PC-3 (cell line): ENCODE measurements at regions not wholly inside any gene's neighbourhood (a gene's known extent, or its start where the extent isn't known, plus 50 kb on each side); places are given as distances from the start of the nearest gene placed in this dataset.

Experiments
- ATAC-seq: fragments of 200-7000 bp; cut with Tn5 transposase; 2 replicates; pipeline ENCODE4 v1.9.1; 2020; ENCODE audit warnings: mild to moderate bottlenecking, moderate library complexity
- BruUV-seq: library from RNA; stranded (reverse); fragments of 400-500 nt; replicated peaks from 2 replicates; lab custom pipeline; 2021; lab: Mats Ljungman, UMichigan
- CTCF ChIA-PET: fragments of 300-600 bp; sonication (Branson Sonifier 250); formaldehyde crosslinking; loops from one replicate; lab custom pipeline; 2022; ENCODE audit warnings: antibody characterized with exemption; lab: Charles Lee
- POLR2A ChIA-PET: fragments of 300-600 bp; sonication (Branson Sonifier 250); formaldehyde crosslinking; loops from one replicate; lab custom pipeline; 2022; ENCODE audit warnings: antibody characterized with exemption; ENCODE audit not compliant: unreplicated experiment; lab: Charles Lee
- DNase-seq: peaks from one replicate; pipeline ENCODE4 v3.0.0-alpha.2; 2015
- H2AFZ ChIP-seq: fragments of 300-600 bp; sonication (generic); 2 replicates; pipeline ENCODE4 v1.6.0; 2016; ENCODE audit warnings: antibody characterized with exemption, low read length
- H3F3A ChIP-seq: fragments of 300-600 bp; sonication (generic); one replicate; pipeline ENCODE4 v1.6.0; 2017; ENCODE audit warnings: antibody characterized with exemption, low read length, control low read depth, mild to moderate bottlenecking; ENCODE audit not compliant: unreplicated experiment
- H3K27ac ChIP-seq: fragments of 300-600 bp; sonication (generic); 2 replicates; pipeline ENCODE4 v1.5.1; 2016; ENCODE audit warnings: mild to moderate bottlenecking, low read length
- H3K27me3 ChIP-seq: fragments of 300-600 bp; sonication (generic); 2 replicates; pipeline ENCODE4 v1.6.1; 2016; ENCODE audit warnings: low read length, mixed read lengths
- H3K36me3 ChIP-seq: fragments of 300-600 bp; sonication (generic); 2 replicates; pipeline ENCODE4 v1.6.1; 2016; ENCODE audit warnings: low read depth, mixed run types, low read length, mixed read lengths
- H3K4me1 ChIP-seq: fragments of 300-600 bp; sonication (generic); 2 replicates; pipeline ENCODE4 v1.5.1; 2016; ENCODE audit warnings: low read length; ENCODE audit not compliant: insufficient read depth
- H3K4me2 ChIP-seq: fragments of 300-600 bp; sonication (generic); 2 replicates; pipeline ENCODE4 v1.6.0; 2016; ENCODE audit warnings: low read length
- H3K4me3 ChIP-seq: fragments of 300-600 bp; sonication (generic); 2 replicates; pipeline ENCODE4 v1.5.1; 2016; ENCODE audit warnings: mild to moderate bottlenecking, low read length, mixed read lengths
- H3K79me2 ChIP-seq: fragments of 300-600 bp; sonication (generic); 2 replicates; pipeline ENCODE4 v1.6.1; 2017; ENCODE audit warnings: low read length, mixed read lengths
- H3K9ac ChIP-seq: fragments of 300-600 bp; sonication (generic); 2 replicates; pipeline ENCODE4 v1.6.0; 2016; ENCODE audit warnings: mild to moderate bottlenecking, low read length
- H3K9me2 ChIP-seq: fragments of 300-600 bp; sonication (generic); replicated peaks from 2 replicates; pipeline ENCODE4 v1.6.1; 2016; ENCODE audit warnings: mixed run types, low read length, mixed read lengths
- H3K9me3 ChIP-seq: fragments of 300-600 bp; sonication (generic); 2 replicates; pipeline ENCODE4 v1.6.1; 2016; ENCODE audit warnings: low read length, mixed read lengths
- H4K20me1 ChIP-seq: fragments of 300-600 bp; sonication (generic); 2 replicates; pipeline ENCODE4 v1.6.1; 2016; ENCODE audit warnings: low read length, mixed read lengths
- EZH2 ChIP-seq: fragments of 300-600 bp; sonication (generic); IDR thresholded peaks from one replicate; pipeline ENCODE4 v1.6.1; 2017; ENCODE audit warnings: antibody characterized with exemption, mild to moderate bottlenecking, low read length; ENCODE audit not compliant: unreplicated experiment
- EZH2phosphoT487 ChIP-seq: fragments of 300-600 bp; sonication (generic); IDR thresholded peaks from 2 replicates; pipeline ENCODE4 v1.6.1; 2018; ENCODE audit warnings: mild to moderate bottlenecking, antibody characterized with exemption, low read length, borderline replicate concordance
- intact Hi-C: fragments of 100-400 bp; cut with micrococcal nuclease; formaldehyde crosslinking; loops from 2 replicates; pipeline ENCODE4 v1.9.0; 2023
- TF ChIP-seq, protein P1 (sequence below): fragments of 300-600 bp; sonication (generic); conservative IDR thresholded peaks from 2 replicates; pipeline ENCODE4 v1.5.1; 2017; ENCODE audit warnings: antibody characterized with exemption, low read depth, mild to moderate bottlenecking, low read length

DNA sequence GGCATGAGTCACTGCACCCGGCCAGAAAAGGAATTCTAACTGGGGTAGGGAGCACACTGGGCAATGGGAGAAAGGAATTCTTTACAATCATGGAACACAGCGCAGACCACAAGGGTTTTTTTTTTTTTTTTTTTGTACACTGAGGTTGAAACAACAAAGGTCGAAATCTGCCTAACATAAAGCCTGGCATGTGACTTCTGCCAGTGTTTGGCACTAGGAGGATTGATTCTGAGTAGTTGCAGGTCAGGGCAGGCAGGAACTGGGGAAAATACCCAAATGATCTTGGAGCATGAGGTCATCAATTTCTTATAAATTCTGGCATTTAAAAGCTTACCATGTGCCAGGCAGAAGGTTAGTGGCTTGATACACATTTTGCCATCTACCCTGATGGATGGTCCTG lies 202.0 kb upstream of the SNX19 start:
- Histone ChIP-seq H3K9me2 (no peaks in the 10 kb centered on the region), H2AFZ (no peak overlapping the region), H3K9me3 (no peaks in the 10 kb centered on the region), H4K20me1 (no peaks in the 10 kb centered on the region), H3K4me1 (no peaks in the 10 kb centered on the region), H3K79me2 (no peaks in the 10 kb centered on the region), H3K9ac (no peak overlapping the region), H3F3A (no peaks in the 10 kb centered on the region), H3K36me3 (no peaks in the 10 kb centered on the region), H3K4me2 (no peak overlapping the region), H3K27ac (no peak overlapping the region), H3K27me3 (peaks cover 61% of the 10 kb centered on the region), H3K4me3 (no peak overlapping the region)
- no TSS peak for BruUV-seq
- TF ChIP-seq, protein P1, sequence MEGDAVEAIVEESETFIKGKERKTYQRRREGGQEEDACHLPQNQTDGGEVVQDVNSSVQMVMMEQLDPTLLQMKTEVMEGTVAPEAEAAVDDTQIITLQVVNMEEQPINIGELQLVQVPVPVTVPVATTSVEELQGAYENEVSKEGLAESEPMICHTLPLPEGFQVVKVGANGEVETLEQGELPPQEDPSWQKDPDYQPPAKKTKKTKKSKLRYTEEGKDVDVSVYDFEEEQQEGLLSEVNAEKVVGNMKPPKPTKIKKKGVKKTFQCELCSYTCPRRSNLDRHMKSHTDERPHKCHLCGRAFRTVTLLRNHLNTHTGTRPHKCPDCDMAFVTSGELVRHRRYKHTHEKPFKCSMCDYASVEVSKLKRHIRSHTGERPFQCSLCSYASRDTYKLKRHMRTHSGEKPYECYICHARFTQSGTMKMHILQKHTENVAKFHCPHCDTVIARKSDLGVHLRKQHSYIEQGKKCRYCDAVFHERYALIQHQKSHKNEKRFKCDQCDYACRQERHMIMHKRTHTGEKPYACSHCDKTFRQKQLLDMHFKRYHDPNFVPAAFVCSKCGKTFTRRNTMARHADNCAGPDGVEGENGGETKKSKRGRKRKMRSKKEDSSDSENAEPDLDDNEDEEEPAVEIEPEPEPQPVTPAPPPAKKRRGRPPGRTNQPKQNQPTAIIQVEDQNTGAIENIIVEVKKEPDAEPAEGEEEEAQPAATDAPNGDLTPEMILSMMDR: no peak
- no peak for TF ChIP-seq EZH2
- DNase-seq (no peak), ATAC-seq (no peak)
- ChIA-PET POLR2A (no interaction called here), CTCF (no interaction called here)
- intact Hi-C loops: no loop called here

DNA sequence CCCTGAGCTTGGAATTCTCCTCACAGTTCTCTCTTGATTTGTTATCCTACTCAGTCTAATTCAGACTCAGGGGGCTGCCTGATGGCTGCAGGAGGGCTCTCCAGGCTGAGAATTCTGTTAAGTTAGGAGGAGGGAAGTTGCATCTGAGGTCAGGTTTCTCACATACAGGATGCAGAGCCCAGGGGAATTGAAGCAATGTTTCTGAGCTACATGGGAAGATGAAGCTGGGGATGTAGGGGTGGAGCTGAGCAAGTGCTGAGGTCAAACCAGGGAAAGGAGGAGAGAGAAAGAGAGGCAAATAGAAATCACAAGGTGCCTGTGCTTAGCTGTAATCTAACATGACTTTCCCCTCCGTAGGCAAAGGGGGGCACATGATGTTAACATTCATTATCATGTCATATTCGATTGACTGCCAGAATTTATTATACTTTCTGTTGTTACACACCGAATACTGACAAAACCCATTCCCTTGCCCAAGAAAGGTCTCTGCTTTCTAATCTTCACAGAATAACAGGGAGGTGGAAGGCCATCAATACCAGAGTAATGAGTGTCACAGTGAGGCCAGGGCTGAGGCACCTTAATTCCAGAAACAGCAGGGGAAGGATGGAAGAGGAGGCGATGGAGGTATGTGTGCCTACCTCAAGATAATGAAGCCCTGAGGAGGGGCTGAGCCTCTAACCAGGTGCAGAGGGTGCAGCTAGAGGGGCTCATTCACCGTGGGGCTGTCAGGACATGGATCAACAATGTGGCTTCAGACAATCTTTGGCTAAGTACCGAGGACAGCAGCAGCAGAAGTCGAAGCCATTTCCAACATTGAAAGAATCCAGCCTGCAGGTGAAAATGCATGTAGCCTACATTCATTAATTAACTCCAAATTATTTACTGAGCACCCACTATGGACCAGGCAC lies 205.4 kb upstream of the SNX19 start:
- Histone ChIP-seq H3F3A (no peaks in the 10 kb centered on the region), H3K27me3 (peaks cover 61% of the 10 kb centered on the region), H3K9me3 (0 out of 2 replicates have a peak, but pooled peaks cover under 1% of the 10 kb centered on the region), H4K20me1 (no peaks in the 10 kb centered on the region), H3K4me2 (no peak overlapping the region), H2AFZ (no peak overlapping the region), H3K27ac (no peak overlapping the region), H3K79me2 (no peaks in the 10 kb centered on the region), H3K9me2 (no peaks in the 10 kb centered on the region), H3K4me3 (no peak overlapping the region), H3K36me3 (no peaks in the 10 kb centered on the region), H3K4me1 (no peaks in the 10 kb centered on the region), H3K9ac (no peak overlapping the region)
- intact Hi-C loops: no loop called here
- BruUV-seq: no TSS peak
- ChIA-PET POLR2A (no interaction called here), CTCF (no interaction called here)
- TF ChIP-seq, protein P1: no peak
- TF ChIP-seq EZH2 (no peak), EZH2phosphoT487 (no peak)
- DNase-seq (no peak), ATAC-seq (no peak)

DNA sequence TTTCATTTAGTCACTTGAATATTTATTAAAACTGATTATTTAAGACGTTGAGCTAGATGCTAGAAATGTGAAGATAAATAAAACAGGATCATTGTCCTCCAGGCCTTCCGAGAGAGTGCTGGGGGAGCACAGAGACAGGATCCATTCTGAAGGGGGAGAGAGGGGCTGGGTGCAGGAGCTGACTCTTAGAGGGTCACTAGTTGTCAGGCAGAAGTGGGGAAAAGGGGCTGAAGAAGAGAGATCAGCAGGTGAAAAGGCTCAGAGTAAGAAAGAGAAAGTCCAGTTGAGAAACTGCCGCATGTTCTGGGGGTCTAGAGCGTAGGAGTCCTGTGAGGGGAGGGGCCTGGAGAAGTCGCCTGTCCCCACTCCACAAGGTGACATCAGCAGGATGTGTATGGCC lies 206.2 kb upstream of the SNX19 start:
- Histone ChIP-seq H3K27me3 (peaks cover 61% of the 10 kb centered on the region), H3F3A (no peaks in the 10 kb centered on the region), H3K4me3 (no peak overlapping the region), H3K27ac (no peak overlapping the region), H3K36me3 (no peaks in the 10 kb centered on the region), H3K4me2 (no peak overlapping the region), H3K9me2 (no peaks in the 10 kb centered on the region), H3K4me1 (no peaks in the 10 kb centered on the region), H3K9ac (no peak overlapping the region), H3K79me2 (no peaks in the 10 kb centered on the region), H3K9me3 (peaks cover 8% of the 10 kb centered on the region; the same call in 1 of the 2 replicates), H4K20me1 (no peaks in the 10 kb centered on the region), H2AFZ (no peak overlapping the region)
- CTCF ChIA-PET: no interaction called here
- POLR2A ChIA-PET: no interaction called here
- BruUV-seq: no TSS peak
- TF ChIP-seq EZH2 (no peak), EZH2phosphoT487 (no peak)
- TF ChIP-seq, protein P1: no peak
- intact Hi-C loops: no loop called here
- DNase-seq: no peak
- no peak for ATAC-seq
